WTC11 (cell line): ENCODE measurements at regions not wholly inside any gene's neighbourhood (a gene's known extent, or its start where the extent isn't known, plus 50 kb on each side); places are given as distances from the start of the nearest gene placed in this dataset.

Source experiments
- ATAC-seq: fragments of 200-7000 bp; cut with Tn5 transposase; 2 replicates; pipeline ENCODE4 v1.10.0; 2021; ENCODE audit warnings: mild to moderate bottlenecking, moderate library complexity
- CTCF ChIA-PET: fragments of 300-600 bp; sonication (Branson Sonifier 250); formaldehyde crosslinking; loops from one replicate; lab custom pipeline; 2021; ENCODE audit warnings: antibody characterized with exemption; lab: Charles Lee
- POLR2A ChIA-PET: fragments of 350-600 bp; sonication (Branson Sonifier 250); formaldehyde crosslinking; loops from one replicate; lab custom pipeline; 2021; ENCODE audit warnings: antibody characterized with exemption; lab: Charles Lee
- DNase-seq: peaks from one replicate; pipeline ENCODE4 v3.0.0; 2021; ENCODE audit warnings: low spot score
- H3K27ac Mint-ChIP-seq: 2 replicates; pipeline ENCODE4 v1.8.0; 2021; ENCODE audit warnings: mixed read lengths
- H3K27me3 Mint-ChIP-seq: 2 replicates; pipeline ENCODE4 v1.8.0; 2021; ENCODE audit warnings: low read depth, mild to moderate bottlenecking, moderate library complexity, mixed read lengths
- H3K36me3 Mint-ChIP-seq: 2 replicates; pipeline ENCODE4 v1.8.0; 2021; ENCODE audit warnings: mixed read lengths
- H3K4me1 Mint-ChIP-seq: 2 replicates; pipeline ENCODE4 v1.8.0; 2022; ENCODE audit warnings: mixed read lengths
- H3K4me3 Mint-ChIP-seq: 2 replicates; pipeline ENCODE4 v1.8.0; 2021; ENCODE audit warnings: mild to moderate bottlenecking, moderate library complexity, mixed read lengths
- H3K9me3 Mint-ChIP-seq: 2 replicates; pipeline ENCODE4 v1.8.0; 2021; ENCODE audit warnings: mixed read lengths
- ATF6 ChIP-seq: sonication (generic); formaldehyde crosslinking; IDR thresholded peaks from 2 replicates; pipeline ENCODE4 v1.8.1; 2023; ENCODE audit warnings: mild to moderate bottlenecking, missing genetic modification reagents
- CDX4 ChIP-seq: fragments of 250-450 bp; sonication (Bioruptor Pico); IDR thresholded peaks from 2 replicates; pipeline ENCODE4 v1.9.0; 2021; ENCODE audit warnings: moderate library complexity, mild to moderate bottlenecking, inconsistent platforms, borderline replicate concordance
- CREB1 ChIP-seq: sonication (generic); formaldehyde crosslinking; IDR thresholded peaks from 2 replicates; pipeline ENCODE4 v1.8.0; 2023; ENCODE audit warnings: mild to moderate bottlenecking, missing genetic modification reagents
- CREM ChIP-seq: sonication (generic); formaldehyde crosslinking; IDR thresholded peaks from 2 replicates; pipeline ENCODE4 v1.8.1; 2022; ENCODE audit warnings: mild to moderate bottlenecking, missing genetic modification reagents, moderate library complexity
- CTCF ChIP-seq: fragments of 200-600 bp; IDR thresholded peaks from 2 replicates; pipeline ENCODE4 v1.8.0; 2022; ENCODE audit warnings: antibody characterized with exemption
- E2F5 ChIP-seq: sonication (generic); formaldehyde crosslinking; IDR thresholded peaks from 2 replicates; pipeline ENCODE4 v1.8.1; 2022; ENCODE audit warnings: mild to moderate bottlenecking, moderate library complexity, missing genetic modification reagents
- EMX1 ChIP-seq: fragments of 250-450 bp; sonication (Bioruptor Pico); IDR thresholded peaks from 2 replicates; pipeline ENCODE4 v1.8.0; 2021; ENCODE audit warnings: mild to moderate bottlenecking
- ERG ChIP-seq: fragments of 250-450 bp; sonication (Bioruptor Pico); IDR thresholded peaks from 2 replicates; pipeline ENCODE4 v1.8.0; 2021; ENCODE audit warnings: mild to moderate bottlenecking
- FOXP4 ChIP-seq: sonication (generic); formaldehyde crosslinking; IDR thresholded peaks from 2 replicates; pipeline ENCODE4 v1.8.0; 2022; ENCODE audit warnings: mild to moderate bottlenecking, missing genetic modification reagents
- IRF1 ChIP-seq: sonication (generic); formaldehyde crosslinking; IDR thresholded peaks from 2 replicates; pipeline ENCODE4 v1.8.0; 2023; ENCODE audit warnings: missing genetic modification reagents
- JUN ChIP-seq: sonication (generic); formaldehyde crosslinking; IDR thresholded peaks from 2 replicates; pipeline ENCODE4 v1.8.0; 2023; ENCODE audit warnings: mild to moderate bottlenecking, missing genetic modification reagents
- MAX ChIP-seq: sonication (generic); formaldehyde crosslinking; IDR thresholded peaks from 2 replicates; pipeline ENCODE4 v1.8.0; 2022; ENCODE audit warnings: mild to moderate bottlenecking, missing genetic modification reagents
- MYBL2 ChIP-seq: sonication (generic); formaldehyde crosslinking; IDR thresholded peaks from 2 replicates; pipeline ENCODE4 v1.8.1; 2023; ENCODE audit warnings: mild to moderate bottlenecking, moderate library complexity, missing genetic modification reagents
- NFE2L1 ChIP-seq: sonication (generic); formaldehyde crosslinking; IDR thresholded peaks from 2 replicates; pipeline ENCODE4 v1.8.1; 2023; ENCODE audit warnings: missing genetic modification reagents
- NR3C1 ChIP-seq: sonication (generic); formaldehyde crosslinking; conservative IDR thresholded peaks from 2 replicates; pipeline ENCODE4 v1.8.1; 2023; ENCODE audit warnings: low read depth, mild to moderate bottlenecking, missing genetic modification reagents
- PRRX2 ChIP-seq: fragments of 250-450 bp; sonication (Bioruptor Pico); IDR thresholded peaks from 2 replicates; pipeline ENCODE4 v1.8.0; 2021; ENCODE audit warnings: mild to moderate bottlenecking
- SMAD4 ChIP-seq: sonication (generic); formaldehyde crosslinking; IDR thresholded peaks from 2 replicates; pipeline ENCODE4 v1.8.0; 2022; ENCODE audit warnings: mild to moderate bottlenecking, missing genetic modification reagents
- SP1 ChIP-seq: sonication (generic); formaldehyde crosslinking; conservative IDR thresholded peaks from 2 replicates; pipeline ENCODE4 v1.8.1; 2022; ENCODE audit warnings: missing genetic modification reagents
- USF2 ChIP-seq: sonication (generic); formaldehyde crosslinking; IDR thresholded peaks from 2 replicates; pipeline ENCODE4 v1.8.1; 2023; ENCODE audit warnings: mild to moderate bottlenecking, missing genetic modification reagents, moderate library complexity
- ZBTB21 ChIP-seq: sonication (generic); formaldehyde crosslinking; IDR thresholded peaks from 2 replicates; pipeline ENCODE4 v1.8.1; 2023; ENCODE audit warnings: mild to moderate bottlenecking, missing genetic modification reagents, borderline replicate concordance
- ZMAT4 ChIP-seq: fragments of 250-450 bp; sonication (Bioruptor Pico); IDR thresholded peaks from 2 replicates; pipeline ENCODE4 v1.9.0; 2021; ENCODE audit warnings: mild to moderate bottlenecking
- ZNF121 ChIP-seq: sonication (generic); formaldehyde crosslinking; IDR thresholded peaks from 2 replicates; pipeline ENCODE4 v1.8.0; 2023; ENCODE audit warnings: missing genetic modification reagents
- ZNF232 ChIP-seq: sonication (generic); formaldehyde crosslinking; IDR thresholded peaks from 2 replicates; pipeline ENCODE4 v1.8.0; 2022; ENCODE audit warnings: mild to moderate bottlenecking, missing genetic modification reagents

- ChIA-PET CTCF (no interaction called here), POLR2A (no interaction called here)
- DNase-seq (no peak), ATAC-seq (no peak)
- TF ChIP-seq ZMAT4 (CRISPR knock-in tag) (no peak), USF2 (CRISPR knock-in tag) (no peak), CTCF (no peak), ZNF232 (CRISPR knock-in tag) (no peak), CREB1 (no peak), FOXP4 (CRISPR knock-in tag) (no peak), ERG (no peak), ATF6 (no peak), ZNF121 (CRISPR knock-in tag) (no peak), MAX (no peak), ZBTB21 (no peak), NFE2L1 (no peak)
- H3K27ac Mint-ChIP-seq: no peak overlapping the region
- no peaks in the 10 kb centered on the region for H3K9me3 Mint-ChIP-seq
- no peaks in the 10 kb centered on the region for H3K36me3 Mint-ChIP-seq
- no peak overlapping the region for H3K4me3 Mint-ChIP-seq
- H3K27me3 Mint-ChIP-seq: no peaks in the 10 kb centered on the region
- H3K4me1 Mint-ChIP-seq: peaks cover 9% of the 10 kb centered on the region
Observed at GRCh38 chr5:109965634-109966033, 275.9 kb downstream of the MAN2A1 start.

GRCh38 chr5:109971968-109972367 is 282.2 kb downstream of the MAN2A1 start:
- POLR2A ChIA-PET: no interaction called here
- Mint-ChIP-seq H3K27ac (no peak overlapping the region), H3K27me3 (no peaks in the 10 kb centered on the region), H3K4me3 (no peak overlapping the region), H3K9me3 (no peaks in the 10 kb centered on the region), H3K36me3 (no peaks in the 10 kb centered on the region), H3K4me1 (no peaks in the 10 kb centered on the region)
- CTCF ChIA-PET: no interaction called here
- no peak for TF ChIP-seq CREM (CRISPR knock-in tag)
- no peak for ATAC-seq
- DNase-seq: no peak

GRCh38 chr5:109981979-109982378 is 292.3 kb downstream of the MAN2A1 start:
- Mint-ChIP-seq H3K27me3 (no peaks in the 10 kb centered on the region), H3K4me3 (no peak overlapping the region), H3K36me3 (no peaks in the 10 kb centered on the region), H3K9me3 (peaks cover 6% of the 10 kb centered on the region), H3K27ac (no peak overlapping the region), H3K4me1 (no peaks in the 10 kb centered on the region)
- no peak for ATAC-seq
- no peak for DNase-seq
- ChIA-PET POLR2A (no interaction called here), CTCF (no interaction called here)
- TF ChIP-seq SMAD4: no peak
- no peak for TF ChIP-seq CDX4 (CRISPR knock-in tag)
- no peak for TF ChIP-seq SP1
- no peak for TF ChIP-seq E2F5 (CRISPR knock-in tag)
- TF ChIP-seq IRF1 (CRISPR knock-in tag): no peak
- TF ChIP-seq MYBL2 (CRISPR knock-in tag): no peak
- no peak for TF ChIP-seq EMX1 (CRISPR knock-in tag)
- TF ChIP-seq NR3C1 (CRISPR knock-in tag): no peak
- no peak for TF ChIP-seq JUN
- no peak for TF ChIP-seq PRRX2 (CRISPR knock-in tag)
